ENCODE measurements at regions not wholly inside any gene's neighbourhood (a gene's known extent, or its start where the extent isn't known, plus 50 kb on each side); places are given as distances from the start of the nearest gene placed in this dataset.

GRCh38 chr2:82528288-82528687 lies 1930.8 kb downstream of the SUCLG1 start:
- TF ChIP-seq CTCF (IDR thresholded peaks at IDR 0.05): no peak
- TF ChIP-seq POLR2A (IDR thresholded peaks at IDR 0.05): no peak

All from testis (tissue), 2 donors.